ENCODE measurements at regions not wholly inside any gene's neighbourhood (a gene's known extent, or its start where the extent isn't known, plus 50 kb on each side); places are given as distances from the start of the nearest gene placed in this dataset.

DNA sequence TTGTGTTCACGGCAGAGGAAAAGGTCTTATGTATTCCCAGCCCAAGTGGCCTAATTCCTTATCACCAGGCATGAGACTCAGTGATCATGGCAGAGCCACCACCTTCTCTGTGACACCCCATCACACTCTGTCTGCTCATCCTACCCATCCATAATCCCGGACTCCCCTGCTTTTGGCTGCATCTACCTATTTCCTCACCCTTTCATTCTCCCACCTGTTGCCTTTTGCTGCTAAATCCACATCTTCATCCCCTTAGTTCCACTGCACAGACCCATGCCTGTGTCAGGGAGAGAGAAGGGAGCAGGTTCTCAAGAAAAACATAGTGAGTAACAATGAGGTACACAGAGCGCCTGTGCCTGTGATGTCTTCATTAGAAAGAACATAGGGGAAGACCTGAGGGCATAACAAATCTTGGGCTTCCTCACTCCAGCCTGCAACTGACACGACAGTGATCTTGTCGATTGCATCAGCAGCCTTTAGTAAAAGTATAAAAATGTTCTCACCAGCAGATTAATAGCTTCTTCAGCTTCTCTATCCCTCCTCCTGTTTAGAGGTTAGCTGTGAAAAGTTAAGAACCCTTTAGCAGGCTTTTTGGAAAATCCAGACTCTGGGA, 246.5 kb upstream of the SPRED2 start (continued):
- TF ChIP-seq, protein P1, sequence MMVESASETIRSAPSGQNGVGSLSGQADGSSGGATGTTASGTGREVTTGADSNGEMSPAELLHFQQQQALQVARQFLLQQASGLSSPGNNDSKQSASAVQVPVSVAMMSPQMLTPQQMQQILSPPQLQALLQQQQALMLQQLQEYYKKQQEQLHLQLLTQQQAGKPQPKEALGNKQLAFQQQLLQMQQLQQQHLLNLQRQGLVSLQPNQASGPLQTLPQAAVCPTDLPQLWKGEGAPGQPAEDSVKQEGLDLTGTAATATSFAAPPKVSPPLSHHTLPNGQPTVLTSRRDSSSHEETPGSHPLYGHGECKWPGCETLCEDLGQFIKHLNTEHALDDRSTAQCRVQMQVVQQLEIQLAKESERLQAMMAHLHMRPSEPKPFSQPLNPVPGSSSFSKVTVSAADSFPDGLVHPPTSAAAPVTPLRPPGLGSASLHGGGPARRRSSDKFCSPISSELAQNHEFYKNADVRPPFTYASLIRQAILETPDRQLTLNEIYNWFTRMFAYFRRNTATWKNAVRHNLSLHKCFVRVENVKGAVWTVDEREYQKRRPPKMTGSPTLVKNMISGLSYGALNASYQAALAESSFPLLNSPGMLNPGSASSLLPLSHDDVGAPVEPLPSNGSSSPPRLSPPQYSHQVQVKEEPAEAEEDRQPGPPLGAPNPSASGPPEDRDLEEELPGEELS (CRISPR knock-in tag; IDR thresholded peaks at IDR 0.05) = no peak
- no peak for TF ChIP-seq RARA (CRISPR knock-in tag; IDR thresholded peaks at IDR 0.05)
- TF ChIP-seq, protein P2, sequence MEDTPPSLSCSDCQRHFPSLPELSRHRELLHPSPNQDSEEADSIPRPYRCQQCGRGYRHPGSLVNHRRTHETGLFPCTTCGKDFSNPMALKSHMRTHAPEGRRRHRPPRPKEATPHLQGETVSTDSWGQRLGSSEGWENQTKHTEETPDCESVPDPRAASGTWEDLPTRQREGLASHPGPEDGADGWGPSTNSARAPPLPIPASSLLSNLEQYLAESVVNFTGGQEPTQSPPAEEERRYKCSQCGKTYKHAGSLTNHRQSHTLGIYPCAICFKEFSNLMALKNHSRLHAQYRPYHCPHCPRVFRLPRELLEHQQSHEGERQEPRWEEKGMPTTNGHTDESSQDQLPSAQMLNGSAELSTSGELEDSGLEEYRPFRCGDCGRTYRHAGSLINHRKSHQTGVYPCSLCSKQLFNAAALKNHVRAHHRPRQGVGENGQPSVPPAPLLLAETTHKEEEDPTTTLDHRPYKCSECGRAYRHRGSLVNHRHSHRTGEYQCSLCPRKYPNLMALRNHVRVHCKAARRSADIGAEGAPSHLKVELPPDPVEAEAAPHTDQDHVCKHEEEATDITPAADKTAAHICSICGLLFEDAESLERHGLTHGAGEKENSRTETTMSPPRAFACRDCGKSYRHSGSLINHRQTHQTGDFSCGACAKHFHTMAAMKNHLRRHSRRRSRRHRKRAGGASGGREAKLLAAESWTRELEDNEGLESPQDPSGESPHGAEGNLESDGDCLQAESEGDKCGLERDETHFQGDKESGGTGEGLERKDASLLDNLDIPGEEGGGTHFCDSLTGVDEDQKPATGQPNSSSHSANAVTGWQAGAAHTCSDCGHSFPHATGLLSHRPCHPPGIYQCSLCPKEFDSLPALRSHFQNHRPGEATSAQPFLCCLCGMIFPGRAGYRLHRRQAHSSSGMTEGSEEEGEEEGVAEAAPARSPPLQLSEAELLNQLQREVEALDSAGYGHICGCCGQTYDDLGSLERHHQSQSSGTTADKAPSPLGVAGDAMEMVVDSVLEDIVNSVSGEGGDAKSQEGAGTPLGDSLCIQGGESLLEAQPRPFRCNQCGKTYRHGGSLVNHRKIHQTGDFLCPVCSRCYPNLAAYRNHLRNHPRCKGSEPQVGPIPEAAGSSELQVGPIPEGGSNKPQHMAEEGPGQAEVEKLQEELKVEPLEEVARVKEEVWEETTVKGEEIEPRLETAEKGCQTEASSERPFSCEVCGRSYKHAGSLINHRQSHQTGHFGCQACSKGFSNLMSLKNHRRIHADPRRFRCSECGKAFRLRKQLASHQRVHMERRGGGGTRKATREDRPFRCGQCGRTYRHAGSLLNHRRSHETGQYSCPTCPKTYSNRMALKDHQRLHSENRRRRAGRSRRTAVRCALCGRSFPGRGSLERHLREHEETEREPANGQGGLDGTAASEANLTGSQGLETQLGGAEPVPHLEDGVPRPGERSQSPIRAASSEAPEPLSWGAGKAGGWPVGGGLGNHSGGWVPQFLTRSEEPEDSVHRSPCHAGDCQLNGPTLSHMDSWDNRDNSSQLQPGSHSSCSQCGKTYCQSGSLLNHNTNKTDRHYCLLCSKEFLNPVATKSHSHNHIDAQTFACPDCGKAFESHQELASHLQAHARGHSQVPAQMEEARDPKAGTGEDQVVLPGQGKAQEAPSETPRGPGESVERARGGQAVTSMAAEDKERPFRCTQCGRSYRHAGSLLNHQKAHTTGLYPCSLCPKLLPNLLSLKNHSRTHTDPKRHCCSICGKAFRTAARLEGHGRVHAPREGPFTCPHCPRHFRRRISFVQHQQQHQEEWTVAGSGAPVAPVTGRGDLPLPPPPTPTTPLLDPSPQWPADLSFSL (CRISPR knock-in tag; IDR thresholded peaks at IDR 0.05) = no peak
- TF ChIP-seq SETDB1 (CRISPR knock-in tag; IDR thresholded peaks at IDR 0.05; ENCODE audit: borderline replicate concordance) = no peak
- no peak for TF ChIP-seq ZNF510 (CRISPR knock-in tag; IDR thresholded peaks at IDR 0.05; ENCODE audit: low read depth)
- TF ChIP-seq CC2D1A (CRISPR knock-in tag; IDR thresholded peaks at IDR 0.05) = no peak
